Smooth muscle cell of the brain vasculature (primary cell): ENCODE measurements at regions not wholly inside any gene's neighbourhood (a gene's known extent, or its start where the extent isn't known, plus 50 kb on each side); places are given as distances from the start of the nearest gene placed in this dataset.
"Not testable (repeated sequence)": the region's sequence is repeated elsewhere in the genome, so short reads cannot be mapped to it uniquely, and the experiment has no call there.

ENCODE experiments used
- DNase-seq: peaks from one replicate; pipeline ENCODE4 v3.0.0-alpha.2; 2012; ENCODE audit warnings: low read depth, low spot score

- DNase-seq, result no peak
Observed at GRCh38 chr10:129057856-129058663, 409.0 kb upstream of the MGMT start.

GRCh38 chr10:129058664-129059155, 408.3 kb upstream of the MGMT start:
- no peak for DNase-seq

GRCh38 chr10:129059977-129060376, 407.1 kb upstream of the MGMT start:
- DNase-seq, result no peak

GRCh38 chr10:129063212-129063611, 403.8 kb upstream of the MGMT start:
- DNase-seq, result no peak

GRCh38 chr10:129063877-129064276, 403.2 kb upstream of the MGMT start:
- DNase-seq, result no peak

- DNase-seq, result not testable (repeated sequence)
Observed at GRCh38 chr10:129066529-129066928, 400.5 kb upstream of the MGMT start.

GRCh38 chr10:129071411-129071810, 395.6 kb upstream of the MGMT start:
- DNase-seq, result not testable (repeated sequence)

GRCh38 chr10:129074939-129075338, 392.1 kb upstream of the MGMT start:
- no peak for DNase-seq

- DNase-seq, result no peak
Observed at GRCh38 chr10:129075508-129075907, 391.5 kb upstream of the MGMT start.

GRCh38 chr10:129075927-129076326, 391.1 kb upstream of the MGMT start:
- no peak for DNase-seq

- no peak for DNase-seq
Observed at GRCh38 chr10:129078346-129078745, 388.7 kb upstream of the MGMT start.

- no peak for DNase-seq
Observed at GRCh38 chr10:129078746-129079145, 388.3 kb upstream of the MGMT start.

- DNase-seq, result no peak
Observed at GRCh38 chr10:129079705-129080104, 387.3 kb upstream of the MGMT start.

GRCh38 chr10:129085811-129086210, 381.2 kb upstream of the MGMT start:
- DNase-seq, result no peak

GRCh38 chr10:129089341-129089740, 377.7 kb upstream of the MGMT start:
- no peak for DNase-seq

GRCh38 chr10:129090165-129090564, 376.9 kb upstream of the MGMT start:
- no peak for DNase-seq

- no peak for DNase-seq
Observed at GRCh38 chr10:129090618-129091366, 376.2 kb upstream of the MGMT start.

- no peak for DNase-seq
Observed at GRCh38 chr10:129093641-129094040, 373.4 kb upstream of the MGMT start.

GRCh38 chr10:129094233-129094632, 372.8 kb upstream of the MGMT start:
- no peak for DNase-seq

GRCh38 chr10:129094861-129095260, 372.2 kb upstream of the MGMT start:
- DNase-seq, result no peak

GRCh38 chr10:129095680-129096064, 371.4 kb upstream of the MGMT start:
- no peak for DNase-seq

GRCh38 chr10:129096065-129096984, 370.7 kb upstream of the MGMT start:
- peak; percentile 73 for DNase-seq
